ENCODE measurements at regions not wholly inside any gene's neighbourhood (a gene's known extent, or its start where the extent isn't known, plus 50 kb on each side); places are given as distances from the start of the nearest gene placed in this dataset.
"Not testable (repeated sequence)": the region's sequence is repeated elsewhere in the genome, so short reads cannot be mapped to it uniquely, and the experiment has no call there.

GRCh38 chr22:48779661-48780596 is 1047.7 kb downstream of the BRD1 start:
- no peak for DNase-seq (ENCODE audit: low read depth in 4 of 4, low spot score in 3 of 4)

GRCh38 chr22:48779211-48779643 is 1048.4 kb downstream of the BRD1 start:
- no peak for DNase-seq (ENCODE audit: low read depth in 4 of 4, low spot score in 3 of 4)

GRCh38 chr22:48778308-48779195 is 1049.1 kb downstream of the BRD1 start:
- no peak for DNase-seq (ENCODE audit: low read depth in 4 of 4, low spot score in 3 of 4)

GRCh38 chr22:48772286-48772907 is 1055.3 kb downstream of the BRD1 start:
- DNase-seq (ENCODE audit: low read depth in 4 of 4, low spot score in 3 of 4), result no peak

- DNase-seq (ENCODE audit: low read depth in 4 of 4, low spot score in 3 of 4), result no peak
Measured at GRCh38 chr22:48765595-48765994, 1062.1 kb downstream of the BRD1 start.

- DNase-seq (ENCODE audit: low read depth in 4 of 4, low spot score in 3 of 4), result no peak
Measured at GRCh38 chr22:48761546-48761945, 1066.1 kb downstream of the BRD1 start.

- no peak for DNase-seq (ENCODE audit: low read depth in 4 of 4, low spot score in 3 of 4)
Measured at GRCh38 chr22:48760481-48761390, 1066.9 kb downstream of the BRD1 start.

GRCh38 chr22:48758881-48759875 is 1068.5 kb downstream of the BRD1 start:
- DNase-seq (ENCODE audit: low read depth in 4 of 4, low spot score in 3 of 4), result no peak

GRCh38 chr22:48757985-48758561 is 1069.6 kb downstream of the BRD1 start:
- no peak for DNase-seq (ENCODE audit: low read depth in 4 of 4, low spot score in 3 of 4)

GRCh38 chr22:48757581-48757980 is 1070.1 kb downstream of the BRD1 start:
- no peak for DNase-seq (ENCODE audit: low read depth in 4 of 4, low spot score in 3 of 4)

GRCh38 chr22:48757135-48757534 is 1070.5 kb downstream of the BRD1 start:
- not testable (repeated sequence) for DNase-seq (ENCODE audit: low read depth in 4 of 4, low spot score in 3 of 4)

- DNase-seq (ENCODE audit: low read depth in 4 of 4, low spot score in 3 of 4), result no peak
Measured at GRCh38 chr22:48756146-48757111, 1071.2 kb downstream of the BRD1 start.

GRCh38 chr22:48755059-48755949 is 1072.4 kb downstream of the BRD1 start:
- no peak for DNase-seq (ENCODE audit: low read depth in 4 of 4, low spot score in 3 of 4)

- DNase-seq (ENCODE audit: low read depth in 4 of 4, low spot score in 3 of 4), result no peak
Measured at GRCh38 chr22:48754611-48755058, 1073.0 kb downstream of the BRD1 start.

GRCh38 chr22:48753752-48754517 is 1073.7 kb downstream of the BRD1 start:
- DNase-seq (ENCODE audit: low read depth in 4 of 4, low spot score in 3 of 4), result no peak
